Central memory CD4-positive, alpha-beta T cell (primary cell): ENCODE measurements at regions not wholly inside any gene's neighbourhood (a gene's known extent, or its start where the extent isn't known, plus 50 kb on each side); places are given as distances from the start of the nearest gene placed in this dataset.
"Not testable (repeated sequence)": the region's sequence is repeated elsewhere in the genome, so short reads cannot be mapped to it uniquely, and the experiment has no call there.

Experiments used
- DNase-seq: peaks from one replicate; pipeline ENCODE4 v3.0.0; 2022

DNA sequence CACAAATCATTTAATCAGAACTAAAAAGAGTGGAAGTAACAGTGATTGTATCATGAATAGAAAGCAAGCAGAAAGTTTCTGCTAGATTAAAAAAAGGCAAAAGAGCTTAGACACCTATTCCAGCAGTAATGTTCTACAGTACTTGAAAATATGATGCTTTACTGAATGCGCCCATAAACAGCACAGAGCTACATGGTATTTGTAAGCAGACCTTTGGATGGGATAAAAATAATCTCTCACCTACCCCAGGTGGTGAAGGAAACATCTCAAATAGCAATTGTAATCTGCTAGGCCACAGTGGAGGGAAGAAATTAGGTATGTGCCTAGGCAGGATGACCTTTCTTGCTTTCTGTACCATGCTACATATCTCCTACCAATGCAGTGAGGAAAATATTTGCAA, 280.9 kb upstream of the PRKX start:
- no peak for DNase-seq

DNA sequence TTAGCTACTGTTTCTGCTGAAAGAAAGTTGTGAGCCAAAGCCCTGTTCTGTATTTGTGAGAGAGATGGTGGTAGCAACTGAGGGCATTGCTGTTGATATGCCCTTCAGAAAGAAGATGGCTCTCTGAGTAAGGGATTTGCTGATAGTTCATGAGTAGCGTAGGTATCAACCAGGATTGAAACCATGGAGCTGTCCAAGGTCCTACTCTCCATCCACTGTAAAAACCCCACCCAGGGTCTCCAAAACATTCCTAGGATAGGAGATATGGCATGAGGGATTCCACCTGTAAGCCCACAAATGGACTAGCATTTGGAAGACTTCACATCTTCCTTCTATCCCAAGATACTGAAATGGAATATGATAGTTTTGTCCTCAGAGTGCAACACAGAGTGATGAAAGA, 277.1 kb upstream of the PRKX start:
- no peak for DNase-seq

DNA sequence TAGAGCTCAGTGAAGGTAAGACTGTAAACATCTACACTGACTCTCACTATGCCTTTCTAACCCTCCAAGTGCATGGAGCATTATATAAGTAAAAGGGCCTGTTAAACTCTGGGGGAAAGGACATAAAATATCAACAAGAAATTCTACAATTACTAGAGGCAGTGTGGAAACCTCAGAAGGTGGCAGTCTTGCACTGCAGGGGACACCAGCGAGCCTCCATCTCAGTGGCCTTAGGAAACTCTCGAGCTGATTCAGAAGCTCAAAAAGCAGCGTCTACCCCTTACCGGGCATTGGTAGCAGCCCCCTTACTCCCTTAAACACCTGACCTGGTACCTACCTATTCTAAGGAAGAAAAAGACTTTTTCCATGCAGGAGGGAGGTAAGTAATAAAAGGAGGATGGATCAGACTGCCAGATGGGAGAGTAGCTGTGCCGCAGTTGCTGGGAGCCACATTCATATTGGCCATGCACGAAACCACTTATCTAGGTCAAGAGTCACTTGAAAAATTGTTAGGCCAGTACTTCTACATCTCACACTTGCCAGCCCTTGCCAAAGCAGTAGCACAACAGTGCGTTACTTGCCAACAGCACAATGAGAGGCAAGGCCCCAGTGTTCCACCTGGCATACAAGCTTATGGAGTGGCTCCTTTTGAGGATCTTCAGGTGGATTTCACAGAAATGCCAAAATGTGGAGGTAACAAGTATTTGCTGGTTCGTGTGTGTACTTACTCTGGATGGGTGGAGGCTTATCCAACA, 258.8 kb upstream of the PRKX start:
- DNase-seq, result not testable (repeated sequence)

DNA sequence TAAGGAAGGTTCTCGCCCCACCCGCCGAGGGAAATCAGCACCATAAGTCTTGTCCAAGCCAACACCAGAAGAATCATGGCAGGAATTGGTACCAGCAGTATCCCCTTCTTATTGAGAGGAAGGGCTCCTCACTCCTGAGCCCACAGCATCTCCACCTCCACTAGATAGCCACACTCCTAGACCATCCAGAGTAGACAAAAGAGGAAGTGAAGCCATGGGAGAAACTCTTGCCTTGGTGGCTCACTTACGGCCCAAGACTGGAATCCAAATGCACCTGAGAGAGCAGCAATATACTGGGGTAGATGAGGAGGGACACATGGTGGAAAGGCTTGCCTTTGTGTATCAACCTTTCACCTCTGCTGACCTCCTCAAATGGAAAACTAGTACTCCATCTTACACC, 255.3 kb upstream of the PRKX start:
- DNase-seq, result no peak

DNA sequence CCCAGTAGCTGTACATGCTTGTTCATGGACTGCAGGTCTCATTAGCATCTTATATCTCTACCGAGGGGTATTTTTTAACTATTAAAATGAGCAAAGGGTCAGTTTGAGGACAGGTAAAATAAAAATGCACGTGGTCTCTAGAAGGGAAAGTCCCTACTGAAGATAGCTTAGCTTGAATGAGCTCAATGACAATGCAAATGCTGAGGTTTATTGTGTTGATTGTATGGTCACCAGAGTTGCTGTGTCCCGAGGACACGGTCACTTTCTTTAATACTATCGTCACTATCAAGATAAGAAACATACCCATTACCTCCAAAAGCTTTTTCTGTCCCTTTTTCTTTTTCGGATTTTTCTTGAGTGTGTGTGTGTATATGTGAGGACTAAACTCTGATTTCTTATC, 250.5 kb upstream of the PRKX start:
- no peak for DNase-seq

DNA sequence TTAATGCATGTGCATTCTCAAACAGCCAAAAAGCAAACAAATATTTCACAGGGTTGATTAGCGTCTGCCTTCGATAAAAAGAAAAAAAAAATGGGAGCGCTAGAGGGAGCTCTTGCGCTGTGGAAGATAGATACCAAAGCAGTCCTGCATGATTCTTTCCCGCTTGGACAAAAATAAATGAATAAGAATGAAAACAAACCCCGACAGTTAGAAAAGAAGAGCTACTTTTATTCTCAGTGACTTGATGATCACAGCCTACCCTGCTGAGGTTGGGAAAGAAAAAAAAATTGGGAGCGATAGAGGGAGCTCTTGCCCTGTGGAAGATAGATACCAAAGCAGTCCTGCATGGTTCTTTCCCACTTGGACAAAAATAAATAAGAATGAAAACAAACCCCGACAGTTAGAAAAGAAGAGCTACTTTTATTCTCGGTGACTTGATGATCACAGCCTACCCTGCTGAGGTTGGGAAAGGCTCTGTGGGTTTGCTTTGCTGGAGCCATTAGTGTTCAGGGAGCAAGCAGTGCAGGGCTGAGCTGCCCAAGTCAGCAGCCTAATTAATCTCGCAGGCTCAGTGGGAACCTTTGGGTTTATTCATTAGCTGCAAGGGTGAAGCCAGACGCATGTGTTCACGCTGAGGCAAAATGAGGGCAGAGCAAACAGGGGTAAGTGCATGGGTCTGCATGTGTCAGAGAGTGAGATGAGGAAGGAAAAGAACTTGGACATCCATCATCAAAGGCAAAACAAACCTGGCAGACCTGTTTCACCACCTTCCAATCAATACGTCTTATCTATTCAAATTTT, 249.3 kb upstream of the PRKX start:
- DNase-seq, result no peak

DNA sequence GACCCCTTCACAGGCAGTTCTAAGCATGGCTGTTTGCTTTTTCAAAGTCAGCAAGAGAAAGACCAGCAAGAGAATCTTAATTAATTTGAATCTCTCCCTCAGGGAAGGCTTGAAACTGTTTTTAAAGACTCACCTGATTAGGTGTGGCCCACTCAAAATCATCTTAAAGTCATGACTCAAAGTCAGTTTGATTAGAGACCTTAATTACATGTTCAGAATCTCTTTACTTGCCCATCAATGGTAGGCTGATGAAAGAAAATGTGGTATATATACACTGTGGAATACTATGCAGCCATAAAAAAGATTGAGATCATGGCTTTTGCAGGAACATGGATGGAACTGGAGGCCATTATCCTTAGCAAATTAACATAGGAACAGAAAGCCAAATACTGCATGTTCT, 247.5 kb upstream of the PRKX start:
- no peak for DNase-seq

DNA sequence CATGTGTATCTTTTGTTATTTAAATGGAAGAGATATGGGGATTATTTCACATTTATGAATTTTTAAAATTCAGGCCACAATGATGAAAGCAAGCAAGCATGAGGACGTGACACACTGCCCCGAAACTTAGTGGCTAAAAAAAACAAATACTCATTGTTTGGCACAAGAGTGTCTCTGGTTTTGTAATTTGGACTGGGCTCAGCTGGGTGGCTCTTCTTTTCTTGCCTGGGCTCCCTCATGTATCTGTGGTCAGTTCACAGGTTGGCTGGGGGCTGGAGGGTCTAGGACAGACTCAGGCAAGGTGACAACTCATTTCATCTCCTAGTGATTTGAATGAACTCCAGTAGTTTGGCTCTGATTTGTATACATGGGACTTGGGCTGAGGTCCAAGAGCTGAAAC, 238.4 kb upstream of the PRKX start:
- no peak for DNase-seq

DNA sequence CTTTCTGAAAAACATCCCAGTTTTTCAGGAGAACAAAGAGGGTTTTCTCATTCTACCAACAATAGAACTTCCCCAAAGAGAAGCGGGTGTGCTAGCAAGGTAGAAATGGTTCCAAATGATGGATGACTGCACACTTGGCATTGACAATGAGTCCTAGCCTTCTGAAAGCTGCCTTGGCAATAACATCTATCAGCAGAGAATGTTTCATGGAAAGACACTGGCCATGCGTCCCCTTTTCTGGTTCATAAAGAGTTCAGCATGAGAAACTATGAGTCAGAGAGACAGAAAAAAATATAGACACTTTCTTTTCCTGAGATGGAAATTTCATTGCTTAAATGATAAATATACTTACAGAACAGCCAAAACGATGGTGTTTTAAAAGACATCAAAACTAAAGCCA, 236.9 kb upstream of the PRKX start:
- no peak for DNase-seq

DNA sequence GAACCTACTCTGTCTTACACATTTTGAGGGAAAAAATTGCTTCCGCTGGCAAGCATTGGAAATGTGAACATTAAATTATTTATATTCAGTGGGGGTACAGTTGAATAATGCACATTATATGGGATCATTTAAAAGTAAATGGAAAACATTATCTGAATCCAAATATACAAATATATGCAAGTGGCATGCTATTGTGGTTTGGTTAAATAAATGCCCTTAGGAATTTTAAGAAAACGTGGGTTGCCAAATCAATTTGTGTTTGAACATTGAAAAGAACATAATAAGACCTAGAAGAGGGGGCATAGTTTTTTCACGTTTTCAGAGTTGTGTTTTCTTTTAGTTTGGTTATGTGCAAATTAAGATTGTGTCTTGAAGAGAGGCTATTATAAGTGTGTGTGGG, 230.5 kb upstream of the PRKX start:
- no peak for DNase-seq

DNA sequence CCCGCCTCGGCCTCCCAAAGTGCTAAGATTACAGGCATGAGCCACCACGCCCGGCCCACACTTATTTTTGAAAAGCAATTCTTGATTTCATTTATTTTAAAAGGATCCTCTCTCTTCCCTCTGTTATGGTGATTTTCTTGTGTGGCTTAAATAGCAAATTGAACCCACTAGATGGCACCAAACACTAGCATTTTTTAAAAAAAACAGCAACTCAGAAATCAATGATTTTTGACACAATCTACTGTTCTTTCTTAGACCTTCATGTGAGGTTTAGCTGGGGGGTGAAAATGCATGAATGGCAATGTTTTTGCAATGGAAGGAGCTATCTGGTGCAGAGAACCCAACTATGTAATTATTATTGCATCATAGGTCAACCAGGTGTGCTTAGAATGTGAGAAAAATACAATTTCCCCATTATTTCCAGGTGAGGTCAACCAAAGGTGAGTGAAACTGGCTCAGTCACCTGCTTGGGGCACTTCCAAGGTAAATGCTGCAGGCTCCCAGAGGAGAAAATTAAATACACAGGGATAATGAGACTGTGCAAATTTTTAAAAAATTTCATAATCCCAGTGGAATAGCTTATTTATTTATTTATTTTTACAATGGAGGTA, 226.7 kb upstream of the PRKX start:
- no peak for DNase-seq

DNA sequence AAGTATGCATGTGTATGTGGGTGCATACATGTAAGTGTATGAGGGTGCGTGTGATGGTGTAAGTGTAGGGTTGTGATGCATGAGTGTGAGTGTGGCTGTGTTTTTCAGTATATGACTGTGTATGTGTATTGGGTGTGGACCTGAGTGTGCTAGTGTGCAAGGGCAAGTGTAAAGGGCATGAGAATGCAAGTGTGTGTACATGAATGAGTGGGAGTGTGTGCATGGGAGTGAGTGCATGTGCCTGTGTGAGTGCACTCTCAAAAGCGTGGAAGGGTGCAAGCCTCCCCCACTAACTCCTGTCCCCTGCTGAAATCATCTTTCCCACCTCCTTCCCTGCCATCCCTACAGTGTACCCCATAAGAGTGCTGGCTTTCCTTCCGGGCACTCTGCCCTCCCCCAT, 225.1 kb upstream of the PRKX start:
- no peak for DNase-seq

DNA sequence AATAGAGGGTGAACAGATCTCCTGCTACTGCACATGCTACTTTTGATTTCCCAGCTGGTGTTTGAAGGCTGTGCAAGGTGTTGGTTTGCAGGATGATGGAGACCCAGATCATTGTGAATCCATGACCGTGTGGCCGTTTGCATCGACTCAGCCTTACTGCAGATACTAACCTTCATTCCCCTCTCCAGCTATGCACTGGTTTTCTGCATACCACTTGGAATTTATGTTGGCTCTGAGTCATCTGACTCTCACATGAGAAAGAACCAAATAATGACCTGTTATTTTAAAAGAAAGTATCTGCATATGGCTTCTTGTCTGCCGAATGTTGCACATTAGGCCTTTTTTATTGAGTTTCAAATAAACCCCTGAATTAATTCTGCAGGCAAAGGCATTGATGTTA, 221.7 kb upstream of the PRKX start:
- DNase-seq, result not testable (repeated sequence)

DNA sequence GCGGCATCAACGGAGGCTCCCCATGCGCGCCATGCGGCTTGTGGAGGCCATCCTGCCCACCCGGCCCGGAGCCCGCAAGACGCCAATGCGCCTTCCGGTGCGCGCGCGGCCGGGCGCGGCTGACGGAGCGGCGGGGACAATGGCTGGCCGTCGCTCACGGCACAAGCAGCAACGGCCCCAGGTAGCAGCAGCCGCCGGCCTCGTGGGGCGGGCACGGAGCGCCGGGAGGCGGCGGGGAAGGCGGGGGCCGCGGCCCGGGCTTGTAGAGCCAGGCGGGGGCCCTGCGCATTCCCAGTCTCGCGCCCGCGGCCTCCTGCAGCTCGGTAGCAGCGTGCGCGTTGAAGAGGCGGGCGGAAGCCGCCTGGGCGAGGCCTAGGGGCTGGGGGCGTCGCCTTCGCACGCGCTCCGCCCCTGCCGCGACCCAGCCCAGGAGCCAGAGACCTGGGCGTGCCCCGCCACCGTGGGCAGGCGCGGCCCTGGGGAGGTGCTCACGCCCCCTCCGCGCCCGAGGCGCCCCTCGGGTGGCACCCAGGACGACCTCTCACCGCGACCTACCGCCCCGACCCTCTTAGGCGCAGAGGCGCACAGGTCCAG, 207.1 kb upstream of the PRKX start:
- not testable (repeated sequence) for DNase-seq

DNA sequence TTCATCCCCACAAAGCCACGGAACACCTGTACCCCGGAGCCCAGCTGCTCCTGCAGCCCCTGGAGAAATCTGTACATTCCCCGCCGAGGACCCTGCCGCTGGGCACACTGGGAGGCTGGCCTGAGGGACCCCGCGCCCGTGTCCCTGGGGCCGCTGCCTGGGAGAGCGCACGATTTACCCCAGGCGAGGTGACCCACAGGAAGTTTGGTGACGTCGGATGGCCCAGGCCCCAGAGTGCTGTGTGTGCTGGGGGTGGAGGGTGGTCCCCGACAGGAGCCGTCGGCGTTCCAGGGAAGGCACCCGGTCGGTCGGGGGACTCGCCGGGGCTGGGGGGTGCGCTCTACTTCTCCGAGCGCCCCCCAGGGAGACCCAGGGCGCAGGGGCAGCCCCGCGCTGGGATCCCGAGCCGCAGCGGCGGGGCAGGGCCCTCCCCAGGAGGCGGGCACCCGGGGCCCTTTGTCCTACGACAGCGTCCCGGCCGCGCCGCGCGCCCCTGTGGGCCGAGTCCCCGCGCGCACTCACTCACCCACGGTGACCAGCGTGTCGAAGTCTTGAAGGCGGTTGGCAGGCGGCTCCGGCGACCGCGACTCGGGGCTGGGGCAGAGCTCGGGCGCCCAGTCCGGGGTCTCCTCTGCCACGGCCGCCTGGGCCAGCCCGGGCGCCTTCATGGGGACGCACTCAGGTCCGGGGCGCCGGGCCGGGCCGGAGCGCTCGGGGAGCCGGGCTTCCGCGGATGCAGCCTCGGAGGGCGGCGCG, 206.4 kb upstream of the PRKX start:
- DNase-seq, result not testable (repeated sequence)

DNA sequence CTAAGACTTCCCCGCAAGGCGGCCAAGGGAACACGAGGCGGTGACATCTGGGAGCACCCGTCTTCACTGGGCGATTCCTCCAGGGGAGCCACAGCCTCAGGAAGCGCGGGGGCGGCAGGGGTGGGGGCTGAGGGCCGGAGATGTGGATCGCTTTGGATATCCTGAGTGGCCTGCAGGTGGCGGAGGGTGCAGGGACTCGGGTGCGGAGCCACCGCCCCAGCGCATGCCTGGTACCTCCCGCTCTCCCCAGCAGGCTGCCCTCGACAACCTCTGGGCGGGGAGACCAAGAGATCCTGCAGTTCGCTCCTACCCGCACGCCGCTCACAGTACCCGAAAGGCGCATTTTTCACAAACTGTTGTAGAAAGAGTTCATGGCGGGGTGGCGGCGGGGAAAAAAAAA, 201.4 kb upstream of the PRKX start:
- DNase-seq, result not testable (repeated sequence)

DNA sequence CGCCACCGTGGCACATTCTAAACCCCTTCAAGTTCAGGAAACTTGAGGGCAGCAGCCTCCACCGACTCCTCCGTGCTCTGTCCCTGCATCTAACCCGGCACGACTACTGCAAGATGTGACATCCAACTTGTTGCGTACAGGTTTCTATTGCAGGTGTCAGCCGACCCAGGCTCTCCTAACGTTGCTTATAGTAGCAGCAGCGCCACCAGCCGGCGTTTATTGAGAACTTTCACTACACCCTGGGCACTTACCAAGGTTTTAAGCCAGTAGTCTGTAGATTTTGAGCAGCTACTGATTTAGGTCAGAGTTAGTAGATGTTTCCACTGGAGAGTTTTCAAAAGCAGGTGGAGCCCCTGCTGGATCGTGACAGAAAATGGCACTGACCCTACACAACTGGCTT, 200.6 kb upstream of the PRKX start:
- not testable (repeated sequence) for DNase-seq

DNA sequence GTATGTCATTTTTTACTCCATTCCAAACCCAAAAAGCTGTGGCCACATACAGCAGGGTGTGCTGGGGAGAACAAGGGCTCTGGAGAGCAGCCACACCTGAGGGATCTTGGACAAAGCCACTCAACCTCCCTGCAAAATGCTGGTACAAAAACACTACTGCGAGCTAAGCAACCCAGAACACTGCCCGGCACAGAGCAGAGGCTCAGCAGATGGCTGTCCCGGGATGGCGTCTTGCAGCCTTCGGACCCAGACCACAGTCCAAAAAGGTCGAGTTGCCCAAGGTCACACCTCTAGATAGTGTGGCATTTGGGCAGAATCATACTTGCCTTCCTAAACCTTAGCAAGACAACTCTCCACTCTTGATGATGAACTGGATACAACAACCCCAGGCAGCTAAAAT, 197.6 kb upstream of the PRKX start:
- DNase-seq, result not testable (repeated sequence)

DNA sequence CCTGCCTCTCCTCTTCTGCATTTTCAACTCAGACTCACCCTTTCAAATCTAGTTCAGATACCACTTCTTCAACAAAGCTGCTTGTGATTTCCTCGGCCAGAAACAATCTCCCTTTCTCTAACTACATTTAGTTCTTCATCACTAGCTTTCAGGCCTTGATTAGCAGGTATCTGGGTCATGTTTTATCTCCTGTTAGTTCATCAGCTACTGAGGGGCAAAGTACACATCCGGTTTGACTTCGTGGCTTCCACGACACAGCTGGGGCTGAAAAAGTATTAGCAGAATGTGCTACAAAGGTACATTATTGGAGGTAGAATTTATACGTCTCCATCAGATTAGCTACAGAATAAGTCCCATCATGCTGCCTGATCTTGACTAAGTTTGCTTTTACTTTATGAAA, 197.2 kb upstream of the PRKX start:
- DNase-seq, result not testable (repeated sequence)

DNA sequence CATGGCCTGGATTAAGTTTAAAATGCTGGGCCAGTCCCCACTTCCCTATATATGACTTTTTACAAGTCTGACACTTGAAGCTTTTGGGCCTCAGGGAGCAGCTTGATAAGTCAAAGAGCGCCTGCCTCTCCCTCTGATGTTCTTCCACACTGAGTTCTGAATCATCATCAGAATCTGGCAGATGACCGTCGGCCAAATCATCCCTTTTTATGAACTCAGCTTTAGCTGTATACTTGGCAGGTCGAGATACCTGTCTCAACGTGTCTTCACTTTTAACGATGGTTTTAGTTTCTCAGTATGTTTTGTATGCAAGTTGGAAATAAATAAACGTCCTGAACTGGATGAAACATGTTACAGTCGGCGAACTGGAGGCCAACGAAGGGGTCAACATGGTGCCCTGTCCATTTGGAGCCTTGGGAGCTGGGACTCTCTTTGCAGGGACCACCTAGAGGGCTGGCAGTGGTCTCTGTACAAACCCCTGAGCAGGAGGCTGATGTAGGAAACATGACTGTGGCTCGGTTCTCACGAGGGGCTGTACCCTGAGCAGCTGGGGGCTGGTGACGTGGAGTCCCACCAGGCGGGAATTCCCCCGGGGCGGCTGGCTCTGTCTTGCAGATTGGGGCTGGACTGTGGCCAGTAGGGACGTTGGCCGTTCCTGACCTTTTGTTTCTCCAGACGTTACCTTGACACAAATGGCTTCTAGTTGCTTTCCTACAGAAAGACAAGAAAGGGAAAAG, 192.2 kb upstream of the PRKX start:
- DNase-seq, result not testable (repeated sequence)

DNA sequence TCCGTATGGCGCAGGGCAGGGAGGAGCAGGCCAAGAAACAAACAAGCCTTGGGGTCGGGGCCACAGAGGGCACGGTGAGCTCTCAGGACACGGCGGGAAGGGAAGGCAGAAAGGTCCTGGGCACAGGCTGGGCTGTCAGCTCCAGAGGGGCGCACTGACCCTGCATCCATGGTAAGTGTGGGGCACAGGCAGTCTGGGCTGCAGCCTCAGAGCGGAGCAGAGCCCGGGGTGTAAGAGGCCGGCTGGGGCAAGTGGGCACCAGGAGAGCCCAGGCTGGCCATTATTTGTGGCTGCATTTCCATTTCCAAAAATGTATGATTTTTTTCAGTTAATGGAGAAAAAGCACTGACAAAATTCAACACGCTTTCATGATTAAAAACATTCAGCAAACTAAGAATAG, 188.8 kb upstream of the PRKX start:
- DNase-seq, result not testable (repeated sequence)

DNA sequence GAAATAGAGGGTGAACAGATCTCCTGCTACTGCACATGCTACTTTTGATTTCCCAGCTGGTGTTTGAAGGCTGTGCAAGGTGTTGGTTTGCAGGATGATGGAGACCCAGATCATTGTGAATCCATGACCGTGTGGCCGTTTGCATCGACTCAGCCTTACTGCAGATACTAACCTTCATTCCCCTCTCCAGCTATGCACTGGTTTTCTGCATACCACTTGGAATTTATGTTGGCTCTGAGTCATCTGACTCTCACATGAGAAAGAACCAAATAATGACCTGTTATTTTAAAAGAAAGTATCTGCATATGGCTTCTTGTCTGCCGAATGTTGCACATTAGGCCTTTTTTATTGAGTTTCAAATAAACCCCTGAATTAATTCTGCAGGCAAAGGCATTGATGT, 183.3 kb upstream of the PRKX start:
- DNase-seq, result not testable (repeated sequence)
